ENCODE measurements at regions not wholly inside any gene's neighbourhood (a gene's known extent, or its start where the extent isn't known, plus 50 kb on each side); places are given as distances from the start of the nearest gene placed in this dataset.
A peak's percentile ranks its signal among the peaks of the same experiment; 100 is the strongest.

DNA sequence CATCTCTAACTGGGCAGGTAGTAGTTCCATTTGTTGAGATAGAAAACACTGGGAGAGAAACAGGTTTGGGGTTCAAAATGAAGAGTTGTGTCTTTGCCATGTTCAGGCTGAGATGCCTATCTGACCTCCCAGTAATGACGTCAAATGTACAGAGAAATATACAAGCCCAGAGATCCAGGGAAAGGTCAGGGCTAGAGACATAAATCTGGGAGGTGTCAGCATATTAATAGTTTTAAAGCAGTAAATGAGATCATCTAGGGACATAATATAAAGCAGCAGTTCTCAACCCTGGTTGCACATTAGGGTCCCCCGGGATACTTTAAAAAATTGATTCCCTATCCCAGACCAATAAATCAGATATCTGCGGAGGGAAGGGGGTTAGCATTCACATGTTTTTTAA is 501.5 kb downstream of the UQCRFS1 start:
- no peaks in the 10 kb centered on the region for H3K4me1 ChIP-seq
- H3K36me3 ChIP-seq: no peaks in the 10 kb centered on the region
- intact Hi-C loops (cut with DNase I): loop anchor here (2.0 kb wide), 1 partner anchor 245 kb away; no protein-coding TSS in a partner anchor
- TF ChIP-seq EP300 (IDR thresholded peaks at IDR 0.05) (no peak), POLR2A (IDR thresholded peaks at IDR 0.05) (no peak), POLR2AphosphoS5 (IDR thresholded peaks at IDR 0.05) (no peak)
- TF ChIP-seq, protein P1, sequence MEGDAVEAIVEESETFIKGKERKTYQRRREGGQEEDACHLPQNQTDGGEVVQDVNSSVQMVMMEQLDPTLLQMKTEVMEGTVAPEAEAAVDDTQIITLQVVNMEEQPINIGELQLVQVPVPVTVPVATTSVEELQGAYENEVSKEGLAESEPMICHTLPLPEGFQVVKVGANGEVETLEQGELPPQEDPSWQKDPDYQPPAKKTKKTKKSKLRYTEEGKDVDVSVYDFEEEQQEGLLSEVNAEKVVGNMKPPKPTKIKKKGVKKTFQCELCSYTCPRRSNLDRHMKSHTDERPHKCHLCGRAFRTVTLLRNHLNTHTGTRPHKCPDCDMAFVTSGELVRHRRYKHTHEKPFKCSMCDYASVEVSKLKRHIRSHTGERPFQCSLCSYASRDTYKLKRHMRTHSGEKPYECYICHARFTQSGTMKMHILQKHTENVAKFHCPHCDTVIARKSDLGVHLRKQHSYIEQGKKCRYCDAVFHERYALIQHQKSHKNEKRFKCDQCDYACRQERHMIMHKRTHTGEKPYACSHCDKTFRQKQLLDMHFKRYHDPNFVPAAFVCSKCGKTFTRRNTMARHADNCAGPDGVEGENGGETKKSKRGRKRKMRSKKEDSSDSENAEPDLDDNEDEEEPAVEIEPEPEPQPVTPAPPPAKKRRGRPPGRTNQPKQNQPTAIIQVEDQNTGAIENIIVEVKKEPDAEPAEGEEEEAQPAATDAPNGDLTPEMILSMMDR (IDR thresholded peaks at IDR 0.05): no peak
- 78 to 84% methylated on average over 3 of the region's 3 CpGs for WGBS, 2 donors
- no peak for DNase-seq
- H3K4me3 ChIP-seq: no peak overlapping the region
- H3K27me3 ChIP-seq: no peaks in the 10 kb centered on the region
- no peak overlapping the region for H3K27ac ChIP-seq
- H3K9me3 ChIP-seq: no peaks in the 10 kb centered on the region

DNA sequence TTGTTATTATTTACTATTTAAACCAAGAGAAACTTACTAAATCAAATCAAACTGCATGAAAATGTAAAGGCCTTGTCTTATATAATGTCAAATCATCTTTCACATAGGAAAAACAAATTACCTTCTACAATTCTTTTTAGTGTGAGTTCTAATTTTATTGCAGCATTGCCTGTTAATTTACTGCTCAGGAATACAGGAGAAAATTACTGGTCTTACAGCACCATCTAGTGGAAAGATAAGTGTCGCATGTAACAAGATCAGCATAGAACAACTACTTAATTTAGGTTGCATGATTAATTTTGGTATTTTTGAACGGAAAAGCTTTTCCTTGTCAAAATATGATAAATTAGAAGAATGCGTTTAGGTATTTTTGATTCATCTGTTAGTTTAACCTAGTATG is 502.7 kb downstream of the UQCRFS1 start:
- intact Hi-C loops (cut with DNase I): loop anchor here (2.0 kb wide), 1 partner anchor 243 kb away; no protein-coding TSS in a partner anchor
- H3K27me3 ChIP-seq: no peaks in the 10 kb centered on the region
- no peak overlapping the region for H3K27ac ChIP-seq
- H3K36me3 ChIP-seq: no peaks in the 10 kb centered on the region
- H3K4me1 ChIP-seq: no peaks in the 10 kb centered on the region
- TF ChIP-seq EP300 (IDR thresholded peaks at IDR 0.05) (no peak), POLR2AphosphoS5 (IDR thresholded peaks at IDR 0.05) (no peak), POLR2A (IDR thresholded peaks at IDR 0.05) (no peak)
- TF ChIP-seq, protein P1 (IDR thresholded peaks at IDR 0.05): peak in 3 of 4 experiments; percentile 36 to 62 (median 46)
- H3K9me3 ChIP-seq: no peaks in the 10 kb centered on the region
- no peak for DNase-seq
- no peak overlapping the region for H3K4me3 ChIP-seq
- 5 to 11% methylated on average over 3 of the region's 3 CpGs for WGBS, 2 donors

DNA sequence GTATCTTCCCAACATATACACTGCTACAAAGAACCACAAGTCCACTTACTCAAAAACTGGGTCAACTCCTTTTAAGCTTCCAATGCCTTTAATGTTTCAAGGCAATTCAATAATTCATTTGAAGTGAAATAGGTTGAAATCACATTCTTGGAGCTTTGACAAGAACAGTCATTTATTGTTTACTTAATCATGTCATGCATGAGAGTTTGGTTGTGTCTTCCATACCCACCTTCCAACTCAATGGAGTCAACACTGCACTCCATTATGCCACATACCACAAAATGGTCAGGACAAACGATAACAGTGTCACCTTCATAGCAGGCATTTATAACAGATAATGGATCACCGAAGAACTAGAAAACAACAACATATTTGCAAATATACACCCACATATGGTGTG is 506.3 kb downstream of the UQCRFS1 start:
- H3K9me3 ChIP-seq: no peaks in the 10 kb centered on the region
- H3K4me1 ChIP-seq: no peaks in the 10 kb centered on the region
- intact Hi-C loops (cut with DNase I): no loop called here
- no peak overlapping the region for H3K27ac ChIP-seq
- no peak overlapping the region for H3K4me3 ChIP-seq
- WGBS, 2 donors: 89 to 93% methylated on average over 2 of the region's 2 CpGs
- no peak for DNase-seq
- TF ChIP-seq, protein P1 (IDR thresholded peaks at IDR 0.05): no peak
- no peak for TF ChIP-seq EP300 (IDR thresholded peaks at IDR 0.05)
- no peak for TF ChIP-seq POLR2A (IDR thresholded peaks at IDR 0.05)
- TF ChIP-seq POLR2AphosphoS5 (IDR thresholded peaks at IDR 0.05): no peak
- no peaks in the 10 kb centered on the region for H3K27me3 ChIP-seq
- H3K36me3 ChIP-seq: no peaks in the 10 kb centered on the region

DNA sequence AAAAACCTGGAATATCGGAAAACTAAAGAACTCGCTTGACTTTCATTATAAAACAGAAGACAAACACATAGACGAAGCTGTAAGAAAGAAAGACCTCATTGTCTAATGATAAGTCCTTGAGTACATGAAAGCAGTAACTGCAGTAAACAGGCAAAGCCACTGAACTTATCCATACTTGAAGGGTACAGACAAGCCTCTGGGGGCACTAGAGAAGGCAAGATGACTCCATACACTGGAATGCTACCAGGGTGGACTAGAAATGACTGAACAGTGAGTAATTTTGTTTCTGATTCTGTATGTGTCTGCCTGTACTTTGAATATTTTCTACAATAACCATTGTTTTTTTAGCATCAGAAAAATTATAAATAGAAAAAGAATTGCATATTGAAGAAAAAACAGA is 507.9 kb downstream of the UQCRFS1 start:
- H3K27ac ChIP-seq: no peak overlapping the region
- intact Hi-C loops (cut with DNase I): no loop called here

More for the DNA sequence above, 507.9 kb downstream of the UQCRFS1 start:
- TF ChIP-seq POLR2AphosphoS5 (IDR thresholded peaks at IDR 0.05): no peak
- TF ChIP-seq, protein P1 (IDR thresholded peaks at IDR 0.05): no peak
- no peak for TF ChIP-seq POLR2A (IDR thresholded peaks at IDR 0.05)
- no peak for TF ChIP-seq EP300 (IDR thresholded peaks at IDR 0.05)
- Histone ChIP-seq H3K27me3 (no peaks in the 10 kb centered on the region), H3K4me3 (no peak overlapping the region), H3K4me1 (no peaks in the 10 kb centered on the region), H3K9me3 (no peaks in the 10 kb centered on the region), H3K36me3 (no peaks in the 10 kb centered on the region)
- WGBS, 2 donors: 50 to 66% methylated on average over 3 of the region's 3 CpGs
- DNase-seq: no peak

All from sigmoid colon (tissue), 6 donors.